OCI-LY1 (cell line): ENCODE measurements at regions not wholly inside any gene's neighbourhood (a gene's known extent, or its start where the extent isn't known, plus 50 kb on each side); places are given as distances from the start of the nearest gene placed in this dataset.

Source experiments
- CTCF ChIP-seq: fragments of 200-600 bp; sonication (generic), shearing (Covaris generic); IDR thresholded peaks from 2 replicates; pipeline ENCODE4 v1.5.1; 2017; ENCODE audit warnings: mild to moderate bottlenecking, antibody characterized with exemption, low read length, moderate library complexity, mixed read lengths
- EZH2 ChIP-seq: fragments of 200-600 bp; sonication (generic), shearing (Covaris generic); IDR thresholded peaks from 2 replicates; pipeline ENCODE4 v1.8.0; 2017; ENCODE audit warnings: borderline replicate concordance, mixed run types, mild to moderate bottlenecking, antibody characterized with exemption, low read length, moderate library complexity, mixed read lengths

GRCh38 chr6:165034271-165034741, 275.1 kb downstream of the C6orf118 start:
- TF ChIP-seq CTCF (no peak), EZH2 (no peak)
